ENCODE measurements at regions not wholly inside any gene's neighbourhood (a gene's known extent, or its start where the extent isn't known, plus 50 kb on each side); places are given as distances from the start of the nearest gene placed in this dataset.

GRCh38 chr4:31442236-31442635 is 722.1 kb downstream of the PCDH7 start:
- Histone ChIP-seq H3K27me3 (no peaks in the 10 kb centered on the region), H3K36me3 (no peaks in the 10 kb centered on the region), H3K9me3 (no peaks in the 10 kb centered on the region), H3K4me3 (no peak overlapping the region), H3K27ac (no peak overlapping the region), H3K4me1 (no peaks in the 10 kb centered on the region)
- TF ChIP-seq CTCF (IDR thresholded peaks at IDR 0.05) = no peak
- ATAC-seq = no peak
- no peak for DNase-seq
- intact Hi-C loops (cut with DNase I) = no loop called here

GRCh38 chr4:31445526-31445925 is 725.4 kb downstream of the PCDH7 start:
- DNase-seq (no peak), ATAC-seq (no peak)
- intact Hi-C loops (cut with DNase I) = no loop called here
- Histone ChIP-seq H3K27ac (no peak overlapping the region), H3K9me3 (no peaks in the 10 kb centered on the region), H3K4me1 (no peaks in the 10 kb centered on the region), H3K36me3 (no peaks in the 10 kb centered on the region), H3K27me3 (no peaks in the 10 kb centered on the region), H3K4me3 (no peak overlapping the region)
- no peak for TF ChIP-seq CTCF (IDR thresholded peaks at IDR 0.05)

- Histone ChIP-seq H3K27ac (no peak overlapping the region), H3K36me3 (no peaks in the 10 kb centered on the region), H3K9me3 (no peaks in the 10 kb centered on the region), H3K4me3 (no peak overlapping the region), H3K4me1 (no peaks in the 10 kb centered on the region), H3K27me3 (no peaks in the 10 kb centered on the region)
- no peak for TF ChIP-seq CTCF (IDR thresholded peaks at IDR 0.05)
- ATAC-seq (no peak), DNase-seq (no peak)
- intact Hi-C loops (cut with DNase I) = no loop called here
Observed at GRCh38 chr4:31455612-31456011, 735.4 kb downstream of the PCDH7 start.

- Histone ChIP-seq H3K36me3 (no peaks in the 10 kb centered on the region), H3K9me3 (no peaks in the 10 kb centered on the region), H3K27ac (no peak overlapping the region), H3K27me3 (no peaks in the 10 kb centered on the region), H3K4me3 (no peak overlapping the region), H3K4me1 (no peaks in the 10 kb centered on the region)
- DNase-seq = no peak
- intact Hi-C loops (cut with DNase I) = no loop called here
- ATAC-seq = no peak
- no peak for TF ChIP-seq CTCF (IDR thresholded peaks at IDR 0.05)
Observed at GRCh38 chr4:31458813-31459212, 738.6 kb downstream of the PCDH7 start.

GRCh38 chr4:31461421-31461820 is 741.3 kb downstream of the PCDH7 start:
- DNase-seq (no peak), ATAC-seq (no peak)
- H3K36me3 ChIP-seq = no peaks in the 10 kb centered on the region
- H3K27me3 ChIP-seq = no peaks in the 10 kb centered on the region
- no peaks in the 10 kb centered on the region for H3K9me3 ChIP-seq
- H3K4me1 ChIP-seq = no peaks in the 10 kb centered on the region
- TF ChIP-seq CTCF (IDR thresholded peaks at IDR 0.05) = no peak
- H3K4me3 ChIP-seq = no peak overlapping the region
- intact Hi-C loops (cut with DNase I) = no loop called here
- no peak overlapping the region for H3K27ac ChIP-seq

GRCh38 chr4:31467781-31468180 is 747.6 kb downstream of the PCDH7 start:
- no peak overlapping the region for H3K4me3 ChIP-seq
- no peak for DNase-seq
- no peaks in the 10 kb centered on the region for H3K36me3 ChIP-seq
- intact Hi-C loops (cut with DNase I) = no loop called here
- H3K4me1 ChIP-seq = no peaks in the 10 kb centered on the region
- no peaks in the 10 kb centered on the region for H3K27me3 ChIP-seq
- H3K9me3 ChIP-seq = no peaks in the 10 kb centered on the region
- ATAC-seq = no peak
- no peak for TF ChIP-seq CTCF (IDR thresholded peaks at IDR 0.05)
- no peak overlapping the region for H3K27ac ChIP-seq
